ENCODE measurements at regions not wholly inside any gene's neighbourhood (a gene's known extent, or its start where the extent isn't known, plus 50 kb on each side); places are given as distances from the start of the nearest gene placed in this dataset.

DNA sequence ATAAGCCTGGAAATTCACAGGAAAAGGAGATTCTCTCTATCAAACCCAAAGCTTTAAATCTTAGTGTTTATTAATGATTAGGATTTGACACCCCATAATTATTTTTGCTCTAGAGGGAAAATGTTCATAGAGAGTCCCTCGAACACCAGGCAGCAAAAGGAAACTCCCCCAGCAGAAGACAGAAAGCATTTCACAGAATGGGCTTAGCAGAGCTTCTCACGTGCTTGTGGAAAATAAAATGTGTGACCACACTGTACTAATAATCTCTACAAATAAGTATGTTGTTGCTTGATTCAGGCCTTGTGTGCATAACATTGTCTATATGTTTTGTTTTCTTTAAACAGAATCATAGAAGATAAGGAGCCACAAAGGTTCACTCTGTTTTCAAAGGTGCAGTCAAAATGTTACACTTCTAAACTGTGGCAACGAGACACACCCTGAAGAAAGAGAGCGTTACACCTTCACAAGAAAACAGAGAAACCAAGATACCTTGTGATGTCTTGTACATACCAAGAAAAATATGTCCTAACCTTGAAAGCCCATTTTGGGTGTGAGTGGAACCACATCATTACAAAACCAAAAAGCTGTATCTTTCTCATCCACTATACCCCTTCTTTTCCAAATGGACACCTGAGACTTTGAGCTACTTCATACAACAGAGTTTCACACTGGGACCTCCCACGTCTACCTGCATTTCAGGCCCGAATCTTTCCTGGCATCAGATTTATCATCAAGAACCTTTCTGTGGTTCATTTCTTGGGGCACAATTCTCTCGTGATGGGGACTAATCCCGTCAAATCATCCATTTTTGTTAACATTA is 282.5 kb downstream of the ETS1 start (continued):
- TF ChIP-seq RCOR1 (conservative IDR thresholded peaks at IDR 0.05; ENCODE audit: low read depth, low read length), result no peak

DNA sequence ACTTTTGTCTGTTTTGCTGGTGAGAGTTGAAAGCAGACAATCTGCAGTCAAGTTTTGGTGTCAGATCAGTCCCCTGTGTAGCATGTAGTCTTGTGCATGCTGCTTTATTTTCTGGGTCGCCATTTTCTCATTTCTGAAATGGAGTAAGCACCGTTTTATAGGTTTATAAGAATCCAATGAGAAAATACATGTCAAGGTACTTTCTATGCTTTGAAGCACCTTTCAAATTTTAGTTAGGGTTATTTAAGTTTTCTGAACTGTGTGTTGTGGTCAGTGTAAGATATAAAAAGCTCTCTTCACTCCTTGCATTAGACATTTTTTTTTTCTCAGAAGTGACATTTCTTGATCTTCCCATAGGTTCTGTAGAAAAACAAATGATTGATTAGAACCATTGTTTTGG is 283.2 kb downstream of the ETS1 start:
- Histone ChIP-seq H3K27me3 (replicated peaks in 1 of 2; ENCODE audit: control insufficient read depth in 2 of 2, insufficient read depth in 2 of 2, low read length in 1 of 2) (no peaks in the 10 kb centered on the region), H3K9me3 (replicated peaks; ENCODE audit: control insufficient read depth, insufficient read depth, low read length) (no peaks in the 10 kb centered on the region), H3K27ac (ENCODE audit: control insufficient read depth, insufficient read depth) (no peak overlapping the region), H3K4me2 (ENCODE audit: control insufficient read depth, insufficient read depth) (no peak overlapping the region), H3K36me3 (ENCODE audit: control insufficient read depth in 2 of 2, insufficient read depth in 2 of 2, low read length in 1 of 2) (no peaks in the 10 kb centered on the region), H4K20me1 (ENCODE audit: control insufficient read depth, insufficient read depth) (no peaks in the 10 kb centered on the region), H3K4me3 (no peak overlapping the region), H3K9ac (ENCODE audit: control insufficient read depth, insufficient read depth, low read length) (no peak overlapping the region), H2AFZ (ENCODE audit: control insufficient read depth, low read depth, low read length) (no peak overlapping the region), H3K79me2 (ENCODE audit: control insufficient read depth, insufficient read depth, low read length) (no peaks in the 10 kb centered on the region), H3K4me1 (ENCODE audit: control insufficient read depth, insufficient read depth, low read length) (peaks cover 48% of the 10 kb centered on the region)
- ATAC-seq (no peak), FAIRE-seq (no peak), DNase-seq (ENCODE audit: low read depth, low spot score) (no peak)
- TF ChIP-seq PAX8 (IDR thresholded peaks at IDR 0.05) (no peak), YY1 (IDR thresholded peaks at IDR 0.05; ENCODE audit: low read depth, low read length) (0 out of 2 replicates have a peak, but pooled peaks have one; percentile 36)
- CTCF ChIA-PET, result interaction anchor here (1.5 to 2.1 kb wide), 3 partner anchors 9 to 15 kb away, joined by 5 to 7 read pairs (median 5); no protein-coding TSS in a partner anchor
- intact Hi-C loops (cut with micrococcal nuclease; ENCODE audit: unreplicated experiment), result loop anchor here (1.0 kb wide), 1 partner anchor 12 kb away; no protein-coding TSS in a partner anchor
- BruUV-seq (replicated peaks), result no TSS peak
- SMC1A ChIA-PET (ENCODE audit: uncharacterized antibody, unreplicated experiment), result interaction anchor here (0.8 to 1.4 kb wide), 6 partner anchors 12 to 306 kb away, joined by 3 to 7 read pairs (median 4); no protein-coding TSS in a partner anchor
- in situ Hi-C loops (cut with MboI), result no loop called here
- RAD21 ChIA-PET (ENCODE audit: unreplicated experiment), result interaction anchor here (1.1 to 2.1 kb wide), 3 partner anchors 14 to 324 kb away, joined by 3 to 7 read pairs (median 6); no protein-coding TSS in a partner anchor
- POLR2A ChIA-PET, result no interaction called here
- 98% methylated on average over 2 of the region's 2 CpGs for WGBS (ENCODE audit: insufficient coverage, insufficient replicate concordance, low lambda C conversion rate, missing lambda C conversion rate)

DNA sequence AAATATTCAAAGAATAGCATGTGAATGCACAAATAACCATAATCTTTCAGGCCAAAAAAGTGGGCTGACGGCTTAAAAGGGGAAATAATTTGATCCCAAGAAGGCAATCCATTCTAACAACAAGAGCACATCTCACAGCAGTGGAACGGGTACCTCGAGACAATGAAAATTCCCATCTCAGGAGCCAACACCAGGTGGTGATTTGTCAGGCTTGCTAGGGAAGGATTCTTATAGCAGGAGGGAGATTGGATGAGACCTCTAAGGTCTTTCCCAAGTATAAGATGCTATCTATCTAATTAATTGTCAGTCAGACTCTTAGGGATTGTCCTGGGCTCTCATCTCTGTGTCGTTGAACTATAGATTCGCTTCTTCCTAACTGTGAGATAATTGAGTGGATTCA is 284.0 kb downstream of the ETS1 start:
- no peaks in the 10 kb centered on the region for H3K79me2 ChIP-seq (ENCODE audit: control insufficient read depth, insufficient read depth, low read length)
- no peak overlapping the region for H2AFZ ChIP-seq (ENCODE audit: control insufficient read depth, low read depth, low read length)
- intact Hi-C loops (cut with micrococcal nuclease; ENCODE audit: unreplicated experiment) (no loop called here), in situ Hi-C loops (cut with MboI) (no loop called here)
- no peaks in the 10 kb centered on the region for H3K36me3 ChIP-seq (ENCODE audit: control insufficient read depth in 2 of 2, insufficient read depth in 2 of 2, low read length in 1 of 2)
- CTCF ChIA-PET, result interaction anchor here (1.0 to 5.5 kb wide), 6 partner anchors 13 to 249 kb away, joined by 3 to 35 read pairs (median 8); no protein-coding TSS in a partner anchor
- H3K4me1 ChIP-seq (ENCODE audit: control insufficient read depth, insufficient read depth, low read length), result peaks cover 56% of the 10 kb centered on the region
- no peak overlapping the region for H3K4me2 ChIP-seq (ENCODE audit: control insufficient read depth, insufficient read depth)
- H3K27me3 ChIP-seq (replicated peaks in 1 of 2; ENCODE audit: control insufficient read depth in 2 of 2, insufficient read depth in 2 of 2, low read length in 1 of 2), result no peaks in the 10 kb centered on the region
- DNase-seq (ENCODE audit: low read depth, low spot score), result no peak
- ATAC-seq, result no peak
- SMC1A ChIA-PET (ENCODE audit: uncharacterized antibody, unreplicated experiment), result interaction anchor here (0.7 to 7.0 kb wide), 25 partner anchors 8 to 430 kb away, joined by 3 to 104 read pairs (median 4); no protein-coding TSS in a partner anchor
- no peaks in the 10 kb centered on the region for H3K9me3 ChIP-seq (replicated peaks; ENCODE audit: control insufficient read depth, insufficient read depth, low read length)
- 99% methylated on average over 5 of the region's 5 CpGs for WGBS (ENCODE audit: insufficient coverage, insufficient replicate concordance, low lambda C conversion rate, missing lambda C conversion rate)
- FAIRE-seq, result no peak
- RAD21 ChIA-PET (ENCODE audit: unreplicated experiment), result interaction anchor here (0.6 to 4.3 kb wide), 17 partner anchors 9 to 528 kb away, joined by 3 to 25 read pairs (median 5); no protein-coding TSS in a partner anchor
- H4K20me1 ChIP-seq (ENCODE audit: control insufficient read depth, insufficient read depth), result no peaks in the 10 kb centered on the region
- no peak overlapping the region for H3K27ac ChIP-seq (ENCODE audit: control insufficient read depth, insufficient read depth)
- POLR2A ChIA-PET, result interaction anchor here (0.7 to 1.5 kb wide), 4 partner anchors 15 to 214 kb away, joined by 4 to 8 read pairs (median 6); no protein-coding TSS in a partner anchor
- H3K4me3 ChIP-seq, result no peak overlapping the region
- no TSS peak for BruUV-seq (replicated peaks)
- H3K9ac ChIP-seq (ENCODE audit: control insufficient read depth, insufficient read depth, low read length), result no peak overlapping the region
- no peak for TF ChIP-seq NR2C2 (IDR thresholded peaks at IDR 0.05; ENCODE audit: borderline replicate concordance, control insufficient read depth, insufficient read length, low read depth)
- no peak for TF ChIP-seq SMARCA5 (IDR thresholded peaks at IDR 0.05)
- TF ChIP-seq NFYA (IDR thresholded peaks at IDR 0.05; ENCODE audit: borderline replicate concordance, low read depth, low read length), result no peak
- TF ChIP-seq, protein P1, sequence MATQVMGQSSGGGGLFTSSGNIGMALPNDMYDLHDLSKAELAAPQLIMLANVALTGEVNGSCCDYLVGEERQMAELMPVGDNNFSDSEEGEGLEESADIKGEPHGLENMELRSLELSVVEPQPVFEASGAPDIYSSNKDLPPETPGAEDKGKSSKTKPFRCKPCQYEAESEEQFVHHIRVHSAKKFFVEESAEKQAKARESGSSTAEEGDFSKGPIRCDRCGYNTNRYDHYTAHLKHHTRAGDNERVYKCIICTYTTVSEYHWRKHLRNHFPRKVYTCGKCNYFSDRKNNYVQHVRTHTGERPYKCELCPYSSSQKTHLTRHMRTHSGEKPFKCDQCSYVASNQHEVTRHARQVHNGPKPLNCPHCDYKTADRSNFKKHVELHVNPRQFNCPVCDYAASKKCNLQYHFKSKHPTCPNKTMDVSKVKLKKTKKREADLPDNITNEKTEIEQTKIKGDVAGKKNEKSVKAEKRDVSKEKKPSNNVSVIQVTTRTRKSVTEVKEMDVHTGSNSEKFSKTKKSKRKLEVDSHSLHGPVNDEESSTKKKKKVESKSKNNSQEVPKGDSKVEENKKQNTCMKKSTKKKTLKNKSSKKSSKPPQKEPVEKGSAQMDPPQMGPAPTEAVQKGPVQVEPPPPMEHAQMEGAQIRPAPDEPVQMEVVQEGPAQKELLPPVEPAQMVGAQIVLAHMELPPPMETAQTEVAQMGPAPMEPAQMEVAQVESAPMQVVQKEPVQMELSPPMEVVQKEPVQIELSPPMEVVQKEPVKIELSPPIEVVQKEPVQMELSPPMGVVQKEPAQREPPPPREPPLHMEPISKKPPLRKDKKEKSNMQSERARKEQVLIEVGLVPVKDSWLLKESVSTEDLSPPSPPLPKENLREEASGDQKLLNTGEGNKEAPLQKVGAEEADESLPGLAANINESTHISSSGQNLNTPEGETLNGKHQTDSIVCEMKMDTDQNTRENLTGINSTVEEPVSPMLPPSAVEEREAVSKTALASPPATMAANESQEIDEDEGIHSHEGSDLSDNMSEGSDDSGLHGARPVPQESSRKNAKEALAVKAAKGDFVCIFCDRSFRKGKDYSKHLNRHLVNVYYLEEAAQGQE (IDR thresholded peaks at IDR 0.05; ENCODE audit: low read depth, low read length), result no peak
- no peak for TF ChIP-seq YBX1 (IDR thresholded peaks at IDR 0.05)
- no peak for TF ChIP-seq POLR2AphosphoS2 (IDR thresholded peaks at IDR 0.05; ENCODE audit: low read depth, low read length)
- no peak for TF ChIP-seq JUNB (IDR thresholded peaks at IDR 0.05)
- no peak for TF ChIP-seq ATF7 (IDR thresholded peaks at IDR 0.05; ENCODE audit: low read depth)
- TF ChIP-seq FOXK2 (IDR thresholded peaks at IDR 0.05), result no peak

Measured in GM12878 (cell line).